Vagina (tissue), 2 donors: ENCODE measurements at regions not wholly inside any gene's neighbourhood (a gene's known extent, or its start where the extent isn't known, plus 50 kb on each side); places are given as distances from the start of the nearest gene placed in this dataset.

Experiments
- POLR2A ChIP-seq, 2 donors: fragments of 450-650 bp; IDR thresholded peaks; one replicate each; pipeline ENCODE4 v1.6.1; 2017; ENCODE audit warnings: antibody characterized with exemption in 2 of 2, mild to moderate bottlenecking in 2 of 2, moderate library complexity in 2 of 2
- POLR2AphosphoS5 ChIP-seq, 2 donors: sonication (generic); formaldehyde crosslinking; IDR thresholded peaks; one replicate each; pipeline ENCODE4 v1.9.0; 2017; ENCODE audit warnings: antibody characterized with exemption in 2 of 2, mild to moderate bottlenecking in 2 of 2, low read depth in 1 of 2; ENCODE audit not compliant: insufficient read depth in 1 of 2
- TF ChIP-seq, protein P1 (sequence below), 3 experiments: fragments of 450-650 bp in 2 of 3; fragments of 200-600 bp in 1 of 3; sonication (generic) in 1 of 3; IDR thresholded peaks; one replicate each; pipeline ENCODE4 v1.5.1; 2017 to 2019; ENCODE audit warnings: antibody characterized with exemption in 3 of 3, mild to moderate bottlenecking in 2 of 3, moderate library complexity in 2 of 3

GRCh38 chr7:25055520-25056220 is 69.4 kb downstream of the CYCS start:
- TF ChIP-seq POLR2AphosphoS5 (IDR thresholded peaks at IDR 0.05; ENCODE audit: insufficient read depth in 1 of 2, low read depth in 1 of 2) (no peak), POLR2A (IDR thresholded peaks at IDR 0.05) (no peak)
- TF ChIP-seq, protein P1, sequence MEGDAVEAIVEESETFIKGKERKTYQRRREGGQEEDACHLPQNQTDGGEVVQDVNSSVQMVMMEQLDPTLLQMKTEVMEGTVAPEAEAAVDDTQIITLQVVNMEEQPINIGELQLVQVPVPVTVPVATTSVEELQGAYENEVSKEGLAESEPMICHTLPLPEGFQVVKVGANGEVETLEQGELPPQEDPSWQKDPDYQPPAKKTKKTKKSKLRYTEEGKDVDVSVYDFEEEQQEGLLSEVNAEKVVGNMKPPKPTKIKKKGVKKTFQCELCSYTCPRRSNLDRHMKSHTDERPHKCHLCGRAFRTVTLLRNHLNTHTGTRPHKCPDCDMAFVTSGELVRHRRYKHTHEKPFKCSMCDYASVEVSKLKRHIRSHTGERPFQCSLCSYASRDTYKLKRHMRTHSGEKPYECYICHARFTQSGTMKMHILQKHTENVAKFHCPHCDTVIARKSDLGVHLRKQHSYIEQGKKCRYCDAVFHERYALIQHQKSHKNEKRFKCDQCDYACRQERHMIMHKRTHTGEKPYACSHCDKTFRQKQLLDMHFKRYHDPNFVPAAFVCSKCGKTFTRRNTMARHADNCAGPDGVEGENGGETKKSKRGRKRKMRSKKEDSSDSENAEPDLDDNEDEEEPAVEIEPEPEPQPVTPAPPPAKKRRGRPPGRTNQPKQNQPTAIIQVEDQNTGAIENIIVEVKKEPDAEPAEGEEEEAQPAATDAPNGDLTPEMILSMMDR (IDR thresholded peaks at IDR 0.05), result no peak
